ENCODE measurements at regions not wholly inside any gene's neighbourhood (a gene's known extent, or its start where the extent isn't known, plus 50 kb on each side); places are given as distances from the start of the nearest gene placed in this dataset.

DNA sequence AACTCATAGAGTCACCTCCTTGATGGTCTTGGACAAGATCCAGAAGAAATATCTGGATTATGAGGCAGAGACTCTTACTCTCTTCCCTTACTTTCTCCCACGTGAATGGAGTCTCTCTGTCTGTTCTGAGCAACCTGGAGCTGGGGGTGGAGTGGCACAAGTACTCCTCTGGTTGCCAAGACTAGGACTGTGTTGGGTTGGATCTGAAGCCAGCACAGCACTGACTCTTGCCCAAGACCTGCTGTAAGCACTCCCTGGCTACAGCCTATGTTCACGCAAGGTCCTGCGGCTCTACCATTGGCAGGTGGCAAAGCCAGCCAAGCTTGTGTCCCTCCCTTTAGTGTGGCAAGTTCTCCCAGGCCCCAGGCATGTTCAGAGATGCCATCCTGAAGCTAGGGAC lies 488.2 kb upstream of the NRG3 start:
- TF ChIP-seq CTCF (IDR thresholded peaks at IDR 0.05 in 2 of 3, conservative IDR thresholded peaks at IDR 0.05 in 1 of 3; ENCODE audit: control insufficient read depth in 2 of 3, extremely low read depth in 1 of 3, insufficient read depth in 1 of 3, low read depth in 3 of 3, low read length in 3 of 3) (no peak), MXI1 (IDR thresholded peaks at IDR 0.05; ENCODE audit: low read depth, low read length) (no peak), YY1 (IDR thresholded peaks at IDR 0.05; ENCODE audit: low read depth, low read length) (no peak), TCF7 (IDR thresholded peaks at IDR 0.05; ENCODE audit: borderline replicate concordance) (no peak), CREM (IDR thresholded peaks at IDR 0.05; ENCODE audit: low read depth) (no peak), ESRRA (IDR thresholded peaks at IDR 0.05; ENCODE audit: low read length) (no peak), CREB1 (IDR thresholded peaks at IDR 0.05; ENCODE audit: low read depth) (no peak), SUPT20H (IDR thresholded peaks at IDR 0.05; ENCODE audit: borderline replicate concordance, control insufficient read depth, low read depth, low read length) (no peak), CHD1 (IDR thresholded peaks at IDR 0.05; ENCODE audit: low read depth, low read length) (no peak)
- TF ChIP-seq, protein P1, sequence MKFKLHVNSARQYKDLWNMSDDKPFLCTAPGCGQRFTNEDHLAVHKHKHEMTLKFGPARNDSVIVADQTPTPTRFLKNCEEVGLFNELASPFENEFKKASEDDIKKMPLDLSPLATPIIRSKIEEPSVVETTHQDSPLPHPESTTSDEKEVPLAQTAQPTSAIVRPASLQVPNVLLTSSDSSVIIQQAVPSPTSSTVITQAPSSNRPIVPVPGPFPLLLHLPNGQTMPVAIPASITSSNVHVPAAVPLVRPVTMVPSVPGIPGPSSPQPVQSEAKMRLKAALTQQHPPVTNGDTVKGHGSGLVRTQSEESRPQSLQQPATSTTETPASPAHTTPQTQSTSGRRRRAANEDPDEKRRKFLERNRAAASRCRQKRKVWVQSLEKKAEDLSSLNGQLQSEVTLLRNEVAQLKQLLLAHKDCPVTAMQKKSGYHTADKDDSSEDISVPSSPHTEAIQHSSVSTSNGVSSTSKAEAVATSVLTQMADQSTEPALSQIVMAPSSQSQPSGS (IDR thresholded peaks at IDR 0.05; ENCODE audit: low read length) = no peak
